Heart right ventricle (tissue), 16 donors: ENCODE measurements at regions not wholly inside any gene's neighbourhood (a gene's known extent, or its start where the extent isn't known, plus 50 kb on each side); places are given as distances from the start of the nearest gene placed in this dataset.
A peak's percentile ranks its signal among the peaks of the same experiment; 100 is the strongest.

Experiments
- ATAC-seq, 8 donors: fragments of 200-7000 bp; cut with Tn5 transposase; one replicate each; pipeline ENCODE4 v1.9.1; 2020; ENCODE audit warnings: mild to moderate bottlenecking in 8 of 8, moderate library complexity in 8 of 8, moderate number of reproducible peaks in 1 of 8
- DNase-seq, 2 donors: peaks; one replicate each; pipeline ENCODE4 v3.0.0-alpha.2; 2020
- H3K27ac ChIP-seq, 10 donors: fragments of 200-600 bp; sonication (generic) in 2 of 10; one replicate each; pipeline versions ENCODE4 v1.5.0 to v1.8.0; 2020 to 2022; ENCODE audit warnings: mild to moderate bottlenecking in 3 of 10
- H3K27me3 ChIP-seq, 7 donors: fragments of 200-600 bp; one replicate each; pipeline ENCODE4 v1.8.0; 2021 to 2022; ENCODE audit warnings: mild to moderate bottlenecking in 2 of 7
- H3K36me3 ChIP-seq, 9 donors: fragments of 200-600 bp; sonication (generic) in 1 of 9; one replicate each; pipeline versions ENCODE4 v1.5.0 to v1.8.0; 2020 to 2022; ENCODE audit warnings: mild to moderate bottlenecking in 2 of 9
- H3K4me1 ChIP-seq, 9 donors: fragments of 200-600 bp; sonication (generic) in 1 of 9; one replicate each; pipeline versions ENCODE4 v1.5.0 to v1.8.0; 2020 to 2022; ENCODE audit warnings: mild to moderate bottlenecking in 4 of 9
- H3K4me3 ChIP-seq, 10 donors: fragments of 200-600 bp; sonication (generic) in 2 of 10; one replicate each; pipeline versions ENCODE4 v1.5.0 to v1.8.0; 2020 to 2022; ENCODE audit warnings: mild to moderate bottlenecking in 7 of 10, moderate library complexity in 2 of 10
- H3K9me3 ChIP-seq, 11 donors: fragments of 200-600 bp in 10 of 11; sonication (generic) in 2 of 11; one replicate each; pipeline versions ENCODE4 v1.5.0 to v1.8.0; 2013 to 2022; ENCODE audit warnings: mild to moderate bottlenecking in 2 of 11, control low read depth in 1 of 11, moderate library complexity in 1 of 11
- WGBS, 2 donors: extraction: QIAGEN DNeasy Blood & Tissue Kit; methylation state at CpG; one replicate each; pipeline ENCODE4 v1.1.7; 2013; ENCODE audit warnings: inconsistent platforms in 1 of 2; 5-methylcytosine and 5-hydroxymethylcytosine counted together
- intact Hi-C, 10 donors: fragments of 100-400 bp; cut with DNase I; formaldehyde crosslinking; loops; one replicate each; pipeline versions ENCODE4 v1.11.1 to v1.14.2; 2022
- TF ChIP-seq, protein P1 (sequence below), 9 donors: fragments of 200-600 bp; sonication (generic) in 2 of 9; IDR thresholded peaks; one replicate each; pipeline versions ENCODE4 v1.5.0 to v1.8.0; 2021 to 2022; ENCODE audit warnings: antibody characterized with exemption in 9 of 9, mild to moderate bottlenecking in 5 of 9, moderate library complexity in 1 of 9
- donor health status: Arrhythmogenic right ventricular cardiomyopathy.
- donor health status: ischemic (EF 13 %, LVEDD 7.1; RV severe dilation, severe dysfunction).
- donor health status: healthy with polysubstance abuse.
- donor health status: DM: no; HTN: yes; CAD: no.
- donor health status: DM: no; HTN: no; CAD: no.
- donor health status: ischemic (EF 25% LVEDD 6.9; RV normal size, moderate dysfunction).
- donor health status: ischemic (EF 25% LVEDD 5.7; RV mildly dilated, moderate dysfunction).
- donor health status: healthy.
- donor health status: DM: yes; HTN: yes; CAD: no.
- donor health status: Ischemic cardiomyopathy.
- donor health status: ischemic (EF 35%, LVEDD 5.7; RV mildly dilated, moderate dysfunction).
- donor health status: nonischemic (EF 11% LVEDD 7.7; RV severe dilation, severe dysfunction).
- donor health status: DM: yes; HTN: yes; CAD: no.
- donor health status: PGD.
- donor health status: ischemic (EF 29% LVEDD 5.4; RV normal size, mild dysfunction).
- donor health status: nonischemic (EF 23%, LVEDD 6.1; RV moderate dilation, normal function).

DNA sequence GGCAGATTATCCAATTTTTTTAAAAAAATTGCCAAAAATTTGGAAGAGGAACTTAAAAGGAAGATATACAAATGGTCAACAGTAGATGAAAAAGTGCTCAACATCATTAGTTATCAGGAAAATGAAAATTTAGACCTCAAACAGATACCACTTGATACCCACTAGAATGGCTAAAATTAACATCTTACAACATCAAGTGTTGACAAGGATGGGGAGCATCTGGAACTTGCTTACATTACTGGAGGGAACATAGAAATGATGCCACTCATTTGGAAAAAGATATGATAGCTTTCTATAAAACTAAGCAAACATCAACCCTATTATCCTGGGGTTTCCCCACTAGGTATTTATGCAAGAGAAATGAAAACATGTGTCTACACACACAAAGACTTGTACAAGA is 284.5 kb upstream of the CHRNA7 start:
- ATAC-seq (no peak), DNase-seq (no peak)
- Histone ChIP-seq H3K4me1 (no peaks in the 10 kb centered on the region), H3K27ac (no peak overlapping the region), H3K27me3 (no peaks in the 10 kb centered on the region), H3K36me3 (no peaks in the 10 kb centered on the region), H3K9me3 (peaks cover 0 to 45% (median 23%) of the 10 kb centered on the region in 11 donors), H3K4me3 (no peak overlapping the region)
- intact Hi-C loops: loop anchor here in 2 of 10 donors (5.0 to 10.0 kb wide), 3 partner anchors 69 to 99 kb away; no protein-coding TSS in a partner anchor
- TF ChIP-seq, protein P1, sequence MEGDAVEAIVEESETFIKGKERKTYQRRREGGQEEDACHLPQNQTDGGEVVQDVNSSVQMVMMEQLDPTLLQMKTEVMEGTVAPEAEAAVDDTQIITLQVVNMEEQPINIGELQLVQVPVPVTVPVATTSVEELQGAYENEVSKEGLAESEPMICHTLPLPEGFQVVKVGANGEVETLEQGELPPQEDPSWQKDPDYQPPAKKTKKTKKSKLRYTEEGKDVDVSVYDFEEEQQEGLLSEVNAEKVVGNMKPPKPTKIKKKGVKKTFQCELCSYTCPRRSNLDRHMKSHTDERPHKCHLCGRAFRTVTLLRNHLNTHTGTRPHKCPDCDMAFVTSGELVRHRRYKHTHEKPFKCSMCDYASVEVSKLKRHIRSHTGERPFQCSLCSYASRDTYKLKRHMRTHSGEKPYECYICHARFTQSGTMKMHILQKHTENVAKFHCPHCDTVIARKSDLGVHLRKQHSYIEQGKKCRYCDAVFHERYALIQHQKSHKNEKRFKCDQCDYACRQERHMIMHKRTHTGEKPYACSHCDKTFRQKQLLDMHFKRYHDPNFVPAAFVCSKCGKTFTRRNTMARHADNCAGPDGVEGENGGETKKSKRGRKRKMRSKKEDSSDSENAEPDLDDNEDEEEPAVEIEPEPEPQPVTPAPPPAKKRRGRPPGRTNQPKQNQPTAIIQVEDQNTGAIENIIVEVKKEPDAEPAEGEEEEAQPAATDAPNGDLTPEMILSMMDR (IDR thresholded peaks at IDR 0.05): no peak

DNA sequence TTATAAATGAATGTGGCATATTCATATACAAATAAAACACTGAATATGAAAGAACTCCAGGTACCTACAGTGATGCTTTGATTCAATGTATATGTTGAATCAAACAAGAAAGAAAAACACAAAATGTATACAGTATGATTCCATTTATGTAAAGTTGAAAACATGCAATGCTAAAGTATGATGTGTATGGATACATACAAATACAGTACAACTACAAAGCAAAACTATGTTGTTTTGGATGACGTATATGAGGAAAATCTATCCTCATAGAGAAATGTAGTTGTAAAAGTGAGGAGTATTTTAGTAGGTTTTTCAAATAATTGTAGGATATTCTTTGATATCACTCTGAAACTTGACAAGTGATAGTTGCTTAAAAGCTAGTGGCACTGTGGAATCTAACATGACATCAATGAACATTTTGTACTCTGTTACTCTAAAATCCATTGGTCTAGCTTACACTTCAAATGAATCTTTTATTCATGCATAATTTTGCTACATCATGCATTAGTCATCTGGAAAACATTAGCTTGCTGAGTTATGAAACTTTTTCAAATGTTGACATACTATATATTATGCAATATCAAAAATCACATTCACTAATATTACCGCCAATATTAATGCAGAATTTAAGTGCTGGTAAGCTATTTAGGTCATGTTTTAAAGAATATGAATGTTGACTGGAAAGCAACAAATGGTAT is 278.1 kb upstream of the CHRNA7 start:
- DNase-seq (no peak), ATAC-seq (no peak)
- 72 to 78% methylated on average over 2 of the region's 2 CpGs for whole genome bisulfite sequencing, 2 donors
- no peak overlapping the region for H3K27ac ChIP-seq
- H3K4me3 ChIP-seq: no peak overlapping the region
- TF ChIP-seq, protein P1 (IDR thresholded peaks at IDR 0.05): no peak
- peaks cover 0 to 8% (median 0%) of the 10 kb centered on the region in 11 donors for H3K9me3 ChIP-seq
- no peaks in the 10 kb centered on the region for H3K36me3 ChIP-seq
- intact Hi-C loops: no loop called here
- H3K27me3 ChIP-seq: no peaks in the 10 kb centered on the region
- peaks cover 0 to 5% (median 0%) of the 10 kb centered on the region in 9 donors for H3K4me1 ChIP-seq

DNA sequence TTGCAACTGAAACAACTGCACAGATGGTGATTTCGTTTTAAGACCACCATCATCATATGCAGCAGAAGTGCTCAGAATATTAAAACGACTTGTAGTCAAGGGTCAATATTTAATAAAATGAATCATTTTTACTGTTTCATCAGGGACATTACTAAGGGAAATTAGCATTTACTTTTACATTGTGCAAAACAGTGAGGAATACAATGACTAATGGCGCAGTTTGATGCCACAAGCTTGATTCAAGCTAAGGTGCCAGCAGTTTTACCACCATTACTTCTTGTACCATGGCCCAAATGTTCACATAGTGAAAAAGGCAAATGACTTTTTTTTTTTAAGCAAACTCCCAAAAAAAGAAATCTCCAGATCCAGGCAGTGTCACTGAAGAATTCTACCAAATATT is 277.4 kb upstream of the CHRNA7 start:
- TF ChIP-seq, protein P1 (IDR thresholded peaks at IDR 0.05): no peak
- DNase-seq: no peak
- Histone ChIP-seq H3K36me3 (no peaks in the 10 kb centered on the region), H3K27me3 (no peaks in the 10 kb centered on the region), H3K9me3 (peaks cover 0 to 8% (median 0%) of the 10 kb centered on the region in 11 donors), H3K4me3 (no peak overlapping the region), H3K27ac (no peak overlapping the region), H3K4me1 (peaks cover 0 to 5% (median 0%) of the 10 kb centered on the region in 9 donors)
- WGBS, 2 donors: 75 to 83% methylated on average over 3 of the region's 3 CpGs
- ATAC-seq: no peak
- intact Hi-C loops: no loop called here

DNA sequence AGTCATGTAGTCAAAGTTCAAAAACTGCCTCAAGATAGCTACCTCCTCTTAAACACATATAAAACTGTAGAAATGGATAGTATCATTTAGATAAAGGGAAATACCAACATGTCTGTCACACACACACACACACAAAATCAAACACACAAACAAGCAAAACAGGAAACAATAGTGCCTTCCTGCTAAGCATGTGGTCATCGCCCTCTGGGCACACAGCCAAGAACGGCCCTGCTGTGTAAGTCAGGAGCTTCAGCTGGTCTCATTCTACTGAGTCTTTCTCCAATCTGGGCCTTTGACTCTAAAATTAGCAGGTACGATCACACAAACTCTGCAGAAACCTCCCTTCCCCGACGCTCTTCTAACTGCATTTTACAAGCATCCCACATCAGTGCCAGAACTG is 272.2 kb upstream of the CHRNA7 start:
- WGBS, 2 donors: 31 to 36% methylated on average over 5 of the region's 5 CpGs
- ATAC-seq (peak in 1 of 8 donors; percentile 66), DNase-seq (peak; percentile 38 to 64)
- no peaks in the 10 kb centered on the region for H3K27me3 ChIP-seq
- no peak overlapping the region for H3K4me3 ChIP-seq
- TF ChIP-seq, protein P1 (IDR thresholded peaks at IDR 0.05): no peak
- H3K9me3 ChIP-seq: no peaks in the 10 kb centered on the region
- H3K27ac ChIP-seq: no peak overlapping the region
- H3K4me1 ChIP-seq: peaks cover 0 to 8% (median 0%) of the 10 kb centered on the region in 9 donors
- H3K36me3 ChIP-seq: no peaks in the 10 kb centered on the region
- intact Hi-C loops: no loop called here
